WTC11 (cell line): ENCODE measurements at regions not wholly inside any gene's neighbourhood (a gene's known extent, or its start where the extent isn't known, plus 50 kb on each side); places are given as distances from the start of the nearest gene placed in this dataset.

ENCODE experiments used
- ATAC-seq: fragments of 200-7000 bp; cut with Tn5 transposase; 2 replicates; pipeline ENCODE4 v1.10.0; 2021; ENCODE audit warnings: mild to moderate bottlenecking, moderate library complexity
- CTCF ChIA-PET: fragments of 300-600 bp; sonication (Branson Sonifier 250); formaldehyde crosslinking; loops from one replicate; lab custom pipeline; 2021; ENCODE audit warnings: antibody characterized with exemption; lab: Charles Lee
- POLR2A ChIA-PET: fragments of 350-600 bp; sonication (Branson Sonifier 250); formaldehyde crosslinking; loops from one replicate; lab custom pipeline; 2021; ENCODE audit warnings: antibody characterized with exemption; lab: Charles Lee
- DNase-seq: peaks from one replicate; pipeline ENCODE4 v3.0.0; 2021; ENCODE audit warnings: low spot score
- H3K27ac Mint-ChIP-seq: 2 replicates; pipeline ENCODE4 v1.8.0; 2021; ENCODE audit warnings: mixed read lengths
- H3K27me3 Mint-ChIP-seq: 2 replicates; pipeline ENCODE4 v1.8.0; 2021; ENCODE audit warnings: low read depth, mild to moderate bottlenecking, moderate library complexity, mixed read lengths
- H3K36me3 Mint-ChIP-seq: 2 replicates; pipeline ENCODE4 v1.8.0; 2021; ENCODE audit warnings: mixed read lengths
- H3K4me1 Mint-ChIP-seq: 2 replicates; pipeline ENCODE4 v1.8.0; 2022; ENCODE audit warnings: mixed read lengths
- H3K4me3 Mint-ChIP-seq: 2 replicates; pipeline ENCODE4 v1.8.0; 2021; ENCODE audit warnings: mild to moderate bottlenecking, moderate library complexity, mixed read lengths
- H3K9me3 Mint-ChIP-seq: 2 replicates; pipeline ENCODE4 v1.8.0; 2021; ENCODE audit warnings: mixed read lengths
- ATF1 ChIP-seq: sonication (generic); formaldehyde crosslinking; IDR thresholded peaks from 2 replicates; pipeline ENCODE4 v1.8.1; 2023; ENCODE audit warnings: mild to moderate bottlenecking, moderate library complexity, missing genetic modification reagents
- CBFB ChIP-seq: sonication (generic); formaldehyde crosslinking; IDR thresholded peaks from 2 replicates; pipeline ENCODE4 v1.8.1; 2022; ENCODE audit warnings: mild to moderate bottlenecking, low read depth, missing genetic modification reagents
- EMX1 ChIP-seq: fragments of 250-450 bp; sonication (Bioruptor Pico); IDR thresholded peaks from 2 replicates; pipeline ENCODE4 v1.8.0; 2021; ENCODE audit warnings: mild to moderate bottlenecking
- FOXP1 ChIP-seq: sonication (generic); formaldehyde crosslinking; IDR thresholded peaks from 2 replicates; pipeline ENCODE4 v1.8.0; 2022; ENCODE audit warnings: missing genetic modification reagents, mild to moderate bottlenecking, moderate library complexity, borderline replicate concordance
- JAZF1 ChIP-seq: fragments of 250-450 bp; sonication (Bioruptor Pico); IDR thresholded peaks from 2 replicates; pipeline ENCODE4 v1.9.0; 2021; ENCODE audit warnings: moderate library complexity, mild to moderate bottlenecking, inconsistent platforms
- NFATC4 ChIP-seq: fragments of 250-450 bp; sonication (Bioruptor Pico); IDR thresholded peaks from 2 replicates; pipeline ENCODE4 v1.9.0; 2021; ENCODE audit warnings: mild to moderate bottlenecking
- NR2C2 ChIP-seq: sonication (generic); formaldehyde crosslinking; IDR thresholded peaks from 2 replicates; pipeline ENCODE4 v1.8.0; 2022; ENCODE audit warnings: mild to moderate bottlenecking, missing genetic modification reagents
- SP1 ChIP-seq: sonication (generic); formaldehyde crosslinking; conservative IDR thresholded peaks from 2 replicates; pipeline ENCODE4 v1.8.1; 2022; ENCODE audit warnings: missing genetic modification reagents
- ZNF121 ChIP-seq: sonication (generic); formaldehyde crosslinking; IDR thresholded peaks from 2 replicates; pipeline ENCODE4 v1.8.0; 2023; ENCODE audit warnings: missing genetic modification reagents
- ZNF263 ChIP-seq: sonication (generic); formaldehyde crosslinking; IDR thresholded peaks from 2 replicates; pipeline ENCODE4 v1.8.1; 2022; ENCODE audit warnings: low read depth, mild to moderate bottlenecking, moderate library complexity, missing genetic modification reagents
- ZNF423 ChIP-seq: fragments of 250-450 bp; sonication (Bioruptor Pico); IDR thresholded peaks from 2 replicates; pipeline ENCODE4 v2.1.2; 2022; ENCODE audit warnings: mild to moderate bottlenecking, moderate library complexity
- ZNF671 ChIP-seq: fragments of 250-450 bp; sonication (Bioruptor Pico); IDR thresholded peaks from 2 replicates; pipeline ENCODE4 v1.8.0; 2021; ENCODE audit warnings: mild to moderate bottlenecking
- TF ChIP-seq, protein P1 (sequence below): sonication (generic); formaldehyde crosslinking; IDR thresholded peaks from 2 replicates; pipeline ENCODE4 v1.8.1; 2023; ENCODE audit warnings: mild to moderate bottlenecking, missing genetic modification reagents, moderate library complexity
- TF ChIP-seq, protein P2 (sequence below): sonication (generic); formaldehyde crosslinking; IDR thresholded peaks from 2 replicates; pipeline ENCODE4 v1.8.1; 2022; ENCODE audit warnings: mild to moderate bottlenecking, moderate library complexity, missing genetic modification reagents
- TF ChIP-seq, protein P3 (sequence below): sonication (generic); formaldehyde crosslinking; IDR thresholded peaks from 2 replicates; pipeline ENCODE4 v1.8.1; 2023; ENCODE audit warnings: mild to moderate bottlenecking, moderate library complexity, missing genetic modification reagents
- TF ChIP-seq, protein P4 (sequence below): fragments of 250-450 bp; sonication (Bioruptor Pico); conservative IDR thresholded peaks from 2 replicates; pipeline ENCODE4 v1.9.0; 2021; ENCODE audit warnings: mild to moderate bottlenecking
- TF ChIP-seq, protein P5 (sequence below): sonication (generic); formaldehyde crosslinking; IDR thresholded peaks from 2 replicates; pipeline ENCODE4 v1.8.1; 2022; ENCODE audit warnings: low read depth, mild to moderate bottlenecking, moderate library complexity, missing genetic modification reagents, borderline replicate concordance
- TF ChIP-seq, protein P6 (sequence below): fragments of 250-450 bp; sonication (Bioruptor Pico); IDR thresholded peaks from 2 replicates; pipeline ENCODE4 v2.1.2; 2022; ENCODE audit warnings: mild to moderate bottlenecking, moderate library complexity
- TF ChIP-seq, protein P7 (sequence below): fragments of 250-450 bp; sonication (Bioruptor Pico); IDR thresholded peaks from 2 replicates; pipeline ENCODE4 v1.9.0; 2021; ENCODE audit warnings: moderate library complexity, mild to moderate bottlenecking, inconsistent platforms, borderline replicate concordance

DNA sequence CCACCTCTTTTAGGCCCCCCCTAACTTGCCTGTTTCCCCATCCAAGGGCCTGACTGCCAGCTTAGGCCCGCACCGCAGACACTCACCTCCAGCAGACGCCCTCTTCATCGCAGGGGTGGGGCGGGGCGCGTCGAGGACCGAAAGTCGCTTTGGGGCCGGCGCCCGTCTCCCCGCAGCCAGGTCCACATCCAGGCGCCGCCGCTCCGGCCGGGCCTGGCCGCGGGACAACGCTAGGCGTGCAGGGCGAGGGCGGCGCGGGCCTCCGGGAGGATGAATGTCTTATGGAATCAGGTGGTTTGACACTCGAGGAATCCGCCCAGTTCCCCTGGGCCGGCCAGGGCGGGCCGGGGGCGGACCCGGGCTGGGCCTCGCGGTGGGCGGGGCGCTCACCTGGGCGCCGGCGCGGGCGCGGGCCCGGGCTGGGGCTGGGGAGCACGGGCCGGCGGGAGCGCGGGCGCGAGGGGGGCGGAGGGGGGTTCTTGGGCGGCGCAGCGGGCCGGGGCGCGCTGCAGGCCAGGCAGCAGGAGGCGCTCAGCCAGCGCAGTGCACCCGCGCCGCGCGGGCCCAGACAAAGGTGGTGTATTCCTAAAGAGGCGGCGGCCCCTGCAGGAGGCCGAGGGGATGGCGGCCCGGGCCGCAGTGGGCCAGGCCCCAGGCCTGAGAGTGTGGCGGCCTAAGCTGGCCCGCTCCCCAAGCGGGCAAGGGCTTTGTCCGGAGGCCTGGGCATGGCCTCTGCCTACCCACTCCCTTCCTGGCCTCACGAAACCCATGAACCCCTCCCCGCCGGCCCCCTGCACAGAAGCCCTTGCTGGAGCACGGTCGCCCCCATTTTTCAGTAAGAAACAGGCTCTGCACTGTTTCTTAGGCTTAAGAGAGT, 177.6 kb downstream of the IGLL1 start:
- peaks cover 14% of the 10 kb centered on the region for H3K4me1 Mint-ChIP-seq
- TF ChIP-seq, protein P1, sequence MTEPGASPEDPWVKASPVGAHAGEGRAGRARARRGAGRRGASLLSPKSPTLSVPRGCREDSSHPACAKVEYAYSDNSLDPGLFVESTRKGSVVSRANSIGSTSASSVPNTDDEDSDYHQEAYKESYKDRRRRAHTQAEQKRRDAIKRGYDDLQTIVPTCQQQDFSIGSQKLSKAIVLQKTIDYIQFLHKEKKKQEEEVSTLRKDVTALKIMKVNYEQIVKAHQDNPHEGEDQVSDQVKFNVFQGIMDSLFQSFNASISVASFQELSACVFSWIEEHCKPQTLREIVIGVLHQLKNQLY = no peak
- TF ChIP-seq, protein P2, sequence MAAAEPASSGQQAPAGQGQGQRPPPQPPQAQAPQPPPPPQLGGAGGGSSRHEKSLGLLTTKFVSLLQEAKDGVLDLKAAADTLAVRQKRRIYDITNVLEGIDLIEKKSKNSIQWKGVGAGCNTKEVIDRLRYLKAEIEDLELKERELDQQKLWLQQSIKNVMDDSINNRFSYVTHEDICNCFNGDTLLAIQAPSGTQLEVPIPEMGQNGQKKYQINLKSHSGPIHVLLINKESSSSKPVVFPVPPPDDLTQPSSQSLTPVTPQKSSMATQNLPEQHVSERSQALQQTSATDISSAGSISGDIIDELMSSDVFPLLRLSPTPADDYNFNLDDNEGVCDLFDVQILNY = 0 out of 2 replicates have a peak, but pooled peaks have one; percentile 29
- TF ChIP-seq, protein P3, sequence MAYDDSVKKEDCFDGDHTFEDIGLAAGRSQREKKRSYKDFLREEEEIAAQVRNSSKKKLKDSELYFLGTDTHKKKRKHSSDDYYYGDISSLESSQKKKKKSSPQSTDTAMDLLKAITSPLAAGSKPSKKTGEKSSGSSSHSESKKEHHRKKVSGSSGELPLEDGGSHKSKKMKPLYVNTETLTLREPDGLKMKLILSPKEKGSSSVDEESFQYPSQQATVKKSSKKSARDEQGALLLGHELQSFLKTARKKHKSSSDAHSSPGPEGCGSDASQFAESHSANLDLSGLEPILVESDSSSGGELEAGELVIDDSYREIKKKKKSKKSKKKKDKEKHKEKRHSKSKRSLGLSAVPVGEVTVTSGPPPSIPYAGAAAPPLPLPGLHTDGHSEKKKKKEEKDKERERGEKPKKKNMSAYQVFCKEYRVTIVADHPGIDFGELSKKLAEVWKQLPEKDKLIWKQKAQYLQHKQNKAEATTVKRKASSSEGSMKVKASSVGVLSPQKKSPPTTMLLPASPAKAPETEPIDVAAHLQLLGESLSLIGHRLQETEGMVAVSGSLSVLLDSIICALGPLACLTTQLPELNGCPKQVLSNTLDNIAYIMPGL (CRISPR knock-in tag) = peak; percentile 41; the same call in 1 of the 2 replicates
- TF ChIP-seq SP1 (CRISPR knock-in tag) (peak; percentile 40; the same call in 1 of the 2 replicates), NFATC4 (CRISPR knock-in tag) (no peak), JAZF1 (CRISPR knock-in tag) (no peak), ZNF423 (CRISPR knock-in tag) (peak; percentile 52; the same call in 1 of the 2 replicates), FOXP1 (CRISPR knock-in tag) (peak; percentile 35; the same call in 1 of the 2 replicates), ZNF121 (peak; percentile 73)
- TF ChIP-seq, protein P4, sequence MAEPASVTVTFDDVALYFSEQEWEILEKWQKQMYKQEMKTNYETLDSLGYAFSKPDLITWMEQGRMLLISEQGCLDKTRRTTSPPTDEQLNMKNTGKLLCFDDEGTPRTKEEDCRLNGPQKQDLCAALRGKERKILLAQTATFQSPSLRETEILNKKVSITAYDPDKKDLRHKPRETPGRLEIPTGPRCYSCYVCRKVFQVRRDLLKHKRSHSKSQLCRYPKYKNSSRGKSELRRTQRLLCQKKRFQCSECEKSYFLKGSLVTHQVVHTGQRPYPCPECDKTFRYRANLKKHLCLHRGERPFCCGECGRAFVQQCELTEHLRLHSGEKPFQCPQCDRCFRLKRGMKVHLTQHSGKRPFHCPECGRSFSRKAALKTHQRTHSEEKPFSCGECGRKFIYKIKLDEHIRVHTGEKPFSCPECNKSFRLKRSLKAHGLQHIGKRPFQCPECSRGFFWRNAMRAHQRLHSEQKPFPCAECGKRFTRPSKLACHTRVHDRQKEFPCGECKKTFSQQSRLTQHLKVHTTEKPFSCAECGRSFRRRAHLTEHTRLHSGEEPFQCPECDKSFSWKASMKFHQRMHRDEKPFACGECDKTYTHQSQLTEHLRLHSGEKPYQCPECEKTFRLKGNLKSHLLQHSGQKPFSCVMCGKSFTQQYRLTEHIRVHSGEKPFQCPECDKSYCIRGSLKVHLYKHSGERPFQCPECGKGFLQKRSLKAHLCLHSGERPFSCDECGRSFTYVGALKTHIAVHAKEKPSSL (CRISPR knock-in tag) = no peak
- no peak overlapping the region for H3K27ac Mint-ChIP-seq
- POLR2A ChIA-PET = no interaction called here
- H3K9me3 Mint-ChIP-seq = no peaks in the 10 kb centered on the region
- ATAC-seq (peak; percentile 77), DNase-seq (peak; percentile 79)
- H3K36me3 Mint-ChIP-seq = no peaks in the 10 kb centered on the region
- H3K4me3 Mint-ChIP-seq = peak overlapping the region; percentile 60
- CTCF ChIA-PET = interaction anchor here (0.6 to 3.3 kb wide), 12 partner anchors 11 to 443 kb away, joined by 3 to 18 read pairs (median 4); no protein-coding TSS in a partner anchor
- H3K27me3 Mint-ChIP-seq = peaks cover 3% of the 10 kb centered on the region; the same call in 1 of the 2 replicates

DNA sequence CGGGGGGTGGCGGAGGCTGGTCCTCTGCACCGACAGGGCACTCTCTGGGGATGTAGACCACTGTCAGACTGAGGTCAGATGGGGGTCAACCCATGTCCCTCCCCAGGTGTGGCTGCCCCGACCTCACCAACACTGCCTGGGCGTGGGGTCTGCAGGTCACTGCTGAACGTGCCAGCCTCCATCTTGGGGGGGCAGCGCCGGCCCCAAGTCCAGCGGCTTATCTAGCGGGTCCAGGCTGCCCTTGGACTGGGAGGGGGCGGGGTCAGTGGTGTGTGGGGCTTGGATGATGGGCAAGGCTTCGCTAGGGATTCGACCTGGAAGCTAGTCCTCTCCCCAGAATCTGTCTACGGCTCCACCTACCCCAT, 178.2 kb downstream of the IGLL1 start:
- peak; percentile 15 for ATAC-seq
- POLR2A ChIA-PET = no interaction called here
- CTCF ChIA-PET = interaction anchor here (0.8 to 3.3 kb wide), 6 partner anchors 16 to 442 kb away, joined by 3 to 18 read pairs (median 4); no protein-coding TSS in a partner anchor

DNA sequence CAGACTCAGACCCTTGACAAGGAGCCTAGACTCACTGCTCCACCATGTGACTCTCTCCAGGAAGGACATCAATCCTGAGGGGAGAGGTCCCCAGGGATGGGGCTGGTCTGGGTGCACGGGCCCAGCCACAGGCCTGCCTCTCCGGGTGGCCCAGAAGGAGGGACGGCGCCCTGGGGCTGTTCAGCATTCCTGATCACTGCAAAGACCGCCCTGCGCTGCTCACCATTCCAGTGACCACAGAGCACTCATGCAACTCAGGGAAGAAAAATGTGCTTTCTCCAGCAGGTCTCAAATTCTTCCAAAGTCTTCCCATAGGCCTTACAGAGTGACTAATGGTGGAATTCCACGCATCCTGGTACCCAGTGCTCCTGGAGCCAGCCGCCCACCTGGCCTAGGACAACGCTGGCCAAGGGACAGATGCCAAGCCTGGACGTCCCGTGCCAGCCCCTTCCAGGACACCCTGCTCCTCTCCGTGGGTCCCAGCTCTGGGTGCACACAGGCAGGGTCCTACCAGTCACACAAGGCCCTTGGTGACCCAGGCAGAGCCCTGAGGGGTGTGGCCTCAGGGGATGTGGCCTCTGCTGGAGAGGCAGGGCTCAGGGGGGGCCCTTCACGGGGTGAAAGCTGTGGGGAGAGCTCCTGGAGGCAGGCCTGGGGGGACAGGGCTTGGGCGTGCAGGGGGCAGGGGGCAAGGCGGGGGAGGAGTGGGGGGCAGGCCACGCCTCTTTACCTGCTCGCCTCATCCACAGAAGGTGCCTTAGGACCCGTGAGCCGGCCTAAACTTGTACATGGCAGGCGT, 178.8 kb downstream of the IGLL1 start:
- ATAC-seq = no peak
- H3K36me3 Mint-ChIP-seq = no peaks in the 10 kb centered on the region
- peaks cover 8% of the 10 kb centered on the region for H3K4me1 Mint-ChIP-seq
- peak; percentile 8 for DNase-seq
- H3K9me3 Mint-ChIP-seq = no peaks in the 10 kb centered on the region
- POLR2A ChIA-PET = no interaction called here
- no peak overlapping the region for H3K27ac Mint-ChIP-seq
- CTCF ChIA-PET = interaction anchor here (0.8 to 3.3 kb wide), 6 partner anchors 16 to 442 kb away, joined by 3 to 18 read pairs (median 4); no protein-coding TSS in a partner anchor
- peaks cover 1% of the 10 kb centered on the region; the same call in 1 of the 2 replicates for H3K27me3 Mint-ChIP-seq
- peak overlapping the region; percentile 60 for H3K4me3 Mint-ChIP-seq
- TF ChIP-seq ZNF671 (CRISPR knock-in tag) = no peak
- TF ChIP-seq, protein P5, sequence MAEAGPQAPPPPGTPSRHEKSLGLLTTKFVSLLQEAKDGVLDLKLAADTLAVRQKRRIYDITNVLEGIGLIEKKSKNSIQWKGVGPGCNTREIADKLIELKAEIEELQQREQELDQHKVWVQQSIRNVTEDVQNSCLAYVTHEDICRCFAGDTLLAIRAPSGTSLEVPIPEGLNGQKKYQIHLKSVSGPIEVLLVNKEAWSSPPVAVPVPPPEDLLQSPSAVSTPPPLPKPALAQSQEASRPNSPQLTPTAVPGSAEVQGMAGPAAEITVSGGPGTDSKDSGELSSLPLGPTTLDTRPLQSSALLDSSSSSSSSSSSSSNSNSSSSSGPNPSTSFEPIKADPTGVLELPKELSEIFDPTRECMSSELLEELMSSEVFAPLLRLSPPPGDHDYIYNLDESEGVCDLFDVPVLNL (CRISPR knock-in tag) = no peak
- TF ChIP-seq CBFB (CRISPR knock-in tag) = no peak
- no peak for TF ChIP-seq FOXP1 (CRISPR knock-in tag)
- TF ChIP-seq, protein P1 = no peak
- TF ChIP-seq EMX1 = no peak
- no peak for TF ChIP-seq NR2C2
- TF ChIP-seq ATF1 (CRISPR knock-in tag) = no peak
- TF ChIP-seq, protein P6, sequence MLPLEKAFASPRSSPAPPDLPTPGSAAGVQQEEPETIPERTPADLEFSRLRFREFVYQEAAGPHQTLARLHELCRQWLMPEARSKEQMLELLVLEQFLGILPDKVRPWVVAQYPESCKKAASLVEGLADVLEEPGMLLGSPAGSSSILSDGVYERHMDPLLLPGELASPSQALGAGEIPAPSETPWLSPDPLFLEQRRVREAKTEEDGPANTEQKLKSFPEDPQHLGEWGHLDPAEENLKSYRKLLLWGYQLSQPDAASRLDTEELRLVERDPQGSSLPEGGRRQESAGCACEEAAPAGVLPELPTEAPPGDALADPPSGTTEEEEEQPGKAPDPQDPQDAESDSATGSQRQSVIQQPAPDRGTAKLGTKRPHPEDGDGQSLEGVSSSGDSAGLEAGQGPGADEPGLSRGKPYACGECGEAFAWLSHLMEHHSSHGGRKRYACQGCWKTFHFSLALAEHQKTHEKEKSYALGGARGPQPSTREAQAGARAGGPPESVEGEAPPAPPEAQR (CRISPR knock-in tag) = no peak
- TF ChIP-seq, protein P7, sequence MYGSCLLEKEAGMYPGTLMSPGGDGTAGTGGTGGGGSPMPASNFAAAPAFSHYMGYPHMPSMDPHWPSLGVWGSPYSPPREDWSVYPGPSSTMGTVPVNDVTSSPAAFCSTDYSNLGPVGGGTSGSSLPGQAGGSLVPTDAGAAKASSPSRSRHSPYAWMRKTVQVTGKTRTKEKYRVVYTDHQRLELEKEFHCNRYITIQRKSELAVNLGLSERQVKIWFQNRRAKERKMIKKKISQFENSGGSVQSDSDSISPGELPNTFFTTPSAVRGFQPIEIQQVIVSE = no peak

More for the DNA sequence above, 178.2 kb downstream of the IGLL1 start:
- H3K9me3 Mint-ChIP-seq = no peaks in the 10 kb centered on the region
- H3K27ac Mint-ChIP-seq = no peak overlapping the region
- H3K27me3 Mint-ChIP-seq = peaks cover 3% of the 10 kb centered on the region; the same call in 1 of the 2 replicates
- no peak for TF ChIP-seq ZNF263 (CRISPR knock-in tag)
- H3K4me1 Mint-ChIP-seq = peaks cover 9% of the 10 kb centered on the region
- no peaks in the 10 kb centered on the region for H3K36me3 Mint-ChIP-seq
- peak overlapping the region; percentile 60 for H3K4me3 Mint-ChIP-seq
- DNase-seq = no peak
